K562 (cell line): ENCODE measurements at regions not wholly inside any gene's neighbourhood (a gene's known extent, or its start where the extent isn't known, plus 50 kb on each side); places are given as distances from the start of the nearest gene placed in this dataset.

Experiments
- ATAC-seq: fragments of 200-7000 bp; cut with Tn5 transposase; 3 replicates; pipeline ENCODE4 v1.9.1; 2020; ENCODE audit warnings: moderate library complexity
- BruUV-seq: library from RNA; stranded (reverse); fragments of 400-500 nt; replicated peaks from 2 replicates; lab custom pipeline; 2021; lab: Mats Ljungman, UMichigan
- CTCF ChIA-PET: fragments of 300-600 bp; formaldehyde crosslinking; extraction: SDS; loops from one replicate; lab custom pipeline; 2021; ENCODE audit warnings: low intra/inter-chr PET ratio; lab: Yijun Ruan, JAX
- POLR2A ChIA-PET: fragments of 300-600, 350-650 bp; sonication (Branson Sonifier 250); formaldehyde crosslinking; extraction: SDS; loops from one replicate; lab custom pipeline; 2021; ENCODE audit warnings: antibody characterized with exemption, inconsistent platforms; lab: Yijun Ruan, JAX
- DNase-seq, 4 experiments: peaks; one replicate each; pipeline versions ENCODE4 v3.0.0 to v3.0.0-alpha.2; 2011 to 2018; ENCODE audit warnings: low spot score in 3 of 4, mixed read lengths in 3 of 4; ENCODE audit errors: extremely low read depth in 1 of 4
- FAIRE-seq: peaks from 2 replicates; lab custom pipeline; 2011; peaks lifted over from hg19 to GRCh38; lab: Jason Lieb, UNC
- H2AFZ ChIP-seq: 2 replicates; pipeline ENCODE4 v1.6.0; 2011; ENCODE audit warnings: low read depth, low read length, control low read depth, inconsistent platforms
- H3K27ac ChIP-seq: fragments of 200-600 bp; 3 replicates; pipeline ENCODE4 v1.8.0; 2011; ENCODE audit warnings: low read depth, mild to moderate bottlenecking, control low read depth, inconsistent platforms, low read length, moderate library complexity, mixed read lengths; ENCODE audit errors: extremely low read depth
- H3K27me3 ChIP-seq, 2 experiments: fragments of 300-600 bp in 1 of 2; 2 replicates in 1 of 2; 3 replicates in 1 of 2; pipeline versions ENCODE4 v1.6.0 to v1.8.0; 2011; ENCODE audit warnings: inconsistent platforms in 2 of 2, low read length in 2 of 2, mild to moderate bottlenecking in 1 of 2, mixed read lengths in 1 of 2, moderate library complexity in 1 of 2; ENCODE audit not compliant: control insufficient read depth in 2 of 2, insufficient read depth in 2 of 2
- H3K36me3 ChIP-seq: fragments of 300-600 bp; 3 replicates; pipeline ENCODE4 v1.8.0; 2011; ENCODE audit warnings: mild to moderate bottlenecking, low read length, inconsistent platforms; ENCODE audit not compliant: control insufficient read depth, insufficient read depth
- H3K4me1 ChIP-seq, 2 experiments: fragments of 200-600 bp in 1 of 2; replicated peaks in 1 of 2; 2 replicates in 1 of 2; 3 replicates in 1 of 2; pipeline versions ENCODE4 v1.5.1 to v1.8.0; 2011; ENCODE audit warnings: inconsistent platforms in 2 of 2, low read length in 2 of 2, mild to moderate bottlenecking in 1 of 2, mixed read lengths in 1 of 2, moderate library complexity in 1 of 2; ENCODE audit not compliant: control insufficient read depth in 2 of 2, insufficient read depth in 2 of 2
- H3K4me2 ChIP-seq: 2 replicates; pipeline ENCODE4 v1.6.1; 2011; ENCODE audit warnings: low read length, control low read depth, inconsistent platforms, mixed read lengths; ENCODE audit not compliant: insufficient read depth
- H3K4me3 ChIP-seq: fragments of 200-600 bp; sonication (generic), shearing (Covaris generic); 2 replicates; pipeline ENCODE4 v1.5.1; 2016; ENCODE audit warnings: control low read depth, inconsistent platforms
- H3K79me2 ChIP-seq: fragments of 200-600 bp; 3 replicates; pipeline ENCODE4 v1.8.0; 2011; ENCODE audit warnings: low read length, inconsistent platforms; ENCODE audit not compliant: control insufficient read depth, insufficient read depth
- H3K9ac ChIP-seq, 2 experiments: 2 replicates each; pipeline versions ENCODE4 v1.6.0 to v1.6.1; 2011; ENCODE audit warnings: low read depth in 2 of 2, low read length in 2 of 2, control low read depth in 1 of 2, inconsistent platforms in 1 of 2, mild to moderate bottlenecking in 1 of 2, mixed read lengths in 1 of 2; ENCODE audit not compliant: insufficient read depth in 1 of 2
- H3K9me1 ChIP-seq: one replicate; pipeline ENCODE4 v1.6.0; 2011; ENCODE audit warnings: inconsistent platforms, mild to moderate bottlenecking, low read length, moderate library complexity; ENCODE audit not compliant: control insufficient read depth, insufficient read depth
- H3K9me3 ChIP-seq: replicated peaks from 2 replicates; pipeline ENCODE4 v1.5.1; 2011; ENCODE audit warnings: low read depth, low read length, inconsistent platforms; ENCODE audit not compliant: control insufficient read depth, insufficient read depth
- H4K20me1 ChIP-seq: replicated peaks from 2 replicates; pipeline ENCODE4 v1.6.1; 2011; ENCODE audit warnings: low read length, inconsistent platforms, mixed read lengths; ENCODE audit not compliant: control insufficient read depth, insufficient read depth
- CUX1 ChIP-seq: fragments of 200-800 bp; sonication (Bioruptor generic); IDR thresholded peaks from 2 replicates; pipeline ENCODE4 v1.6.1; 2016; ENCODE audit warnings: missing genetic modification characterization, missing compliant biosample characterization
- NRF1 ChIP-seq, 2 experiments: fragments of 450-650 bp; IDR thresholded peaks in 1 of 2; conservative IDR thresholded peaks in 1 of 2; 2 replicates each; pipeline ENCODE4 v1.6.1; 2014; ENCODE audit warnings: mild to moderate bottlenecking in 2 of 2
- RBM25 ChIP-seq: fragments of 200-400 bp; formaldehyde crosslinking; IDR thresholded peaks from 2 replicates; pipeline ENCODE4 v1.6.1; 2018; ENCODE audit warnings: low read length, low read depth, moderate library complexity; ENCODE audit not compliant: severe bottlenecking
- SAFB2 ChIP-seq: fragments of 200-400 bp; formaldehyde crosslinking; IDR thresholded peaks from 2 replicates; pipeline ENCODE4 v1.6.1; 2018; ENCODE audit warnings: borderline replicate concordance, low read length, low read depth, moderate library complexity; ENCODE audit not compliant: severe bottlenecking
- ZBTB49 ChIP-seq: sonication (generic); formaldehyde crosslinking; IDR thresholded peaks from 2 replicates; pipeline ENCODE4 v1.8.0; 2022; ENCODE audit warnings: missing genetic modification reagents, mild to moderate bottlenecking, borderline replicate concordance
- ZNF124 ChIP-seq: sonication (generic); formaldehyde crosslinking; IDR thresholded peaks from 2 replicates; pipeline ENCODE4 v1.8.1; 2022; ENCODE audit warnings: missing genetic modification reagents
- ZNF263 ChIP-seq: sonication (generic); formaldehyde crosslinking; IDR thresholded peaks from 2 replicates; pipeline ENCODE4 v1.8.0; 2022; ENCODE audit warnings: mild to moderate bottlenecking, missing genetic modification reagents, borderline replicate concordance
- WGBS: fragments of 100-300 bp; shearing (Covaris generic); methylation state at CpG from one replicate; pipeline ENCODE4 v1.1.6; 2016; ENCODE audit warnings: low coverage, mixed read lengths; ENCODE audit not compliant: insufficient coverage; ENCODE audit errors: missing lambda C conversion rate; 5-methylcytosine and 5-hydroxymethylcytosine counted together
- in situ Hi-C: fragments of 300-500 bp; cut with MboI; formaldehyde crosslinking; loops from 4 replicates; pipeline ENCODE4 v1.15.0; 2018; ENCODE audit warnings: inconsistent platforms, mixed read lengths
- intact Hi-C: fragments of 100-400 bp; cut with micrococcal nuclease; formaldehyde crosslinking; loops from 2 replicates; pipeline ENCODE4 v1.14.2; 2022

- H3K27ac ChIP-seq, result no peak overlapping the region
- H3K4me3 ChIP-seq, result no peak overlapping the region
- H3K27me3 ChIP-seq, result no peaks in the 10 kb centered on the region
- no peaks in the 10 kb centered on the region for H3K36me3 ChIP-seq
- ATAC-seq (no peak), FAIRE-seq (no peak), DNase-seq (no peak)
- in situ Hi-C loops (no loop called here), intact Hi-C loops (no loop called here)
- no TSS peak for BruUV-seq
- POLR2A ChIA-PET, result no interaction called here
- CTCF ChIA-PET, result no interaction called here
- no peak overlapping the region for H3K9ac ChIP-seq
- 0% methylated on average over 7 of the region's 7 CpGs for WGBS
- H3K79me2 ChIP-seq, result no peaks in the 10 kb centered on the region
- no peaks in the 10 kb centered on the region for H4K20me1 ChIP-seq
- no peak for TF ChIP-seq ZBTB49
- H3K9me1 ChIP-seq, result no peaks in the 10 kb centered on the region
- H3K4me2 ChIP-seq, result no peak overlapping the region
- H3K4me1 ChIP-seq, result no peaks in the 10 kb centered on the region
- H3K9me3 ChIP-seq, result no peaks in the 10 kb centered on the region
- H2AFZ ChIP-seq, result no peak overlapping the region
Observed at GRCh38 chr12:126506426-126507182, 1441.4 kb downstream of the AACS start.

GRCh38 chr12:126507231-126507630 is 1442.0 kb downstream of the AACS start:
- H4K20me1 ChIP-seq, result no peaks in the 10 kb centered on the region
- no peaks in the 10 kb centered on the region for H3K9me3 ChIP-seq
- H3K36me3 ChIP-seq, result no peaks in the 10 kb centered on the region
- H2AFZ ChIP-seq, result no peak overlapping the region
- H3K79me2 ChIP-seq, result no peaks in the 10 kb centered on the region
- FAIRE-seq, result no peak
- H3K4me3 ChIP-seq, result no peak overlapping the region
- intact Hi-C loops (no loop called here), in situ Hi-C loops (no loop called here)
- no peaks in the 10 kb centered on the region for H3K4me1 ChIP-seq
- H3K9me1 ChIP-seq, result no peaks in the 10 kb centered on the region
- ChIA-PET CTCF (no interaction called here), POLR2A (no interaction called here)
- WGBS, result 0% methylated on average over 2 of the region's 2 CpGs
- H3K9ac ChIP-seq, result no peak overlapping the region
- no peak for ATAC-seq
- BruUV-seq, result no TSS peak
- DNase-seq, result no peak
- no peak overlapping the region for H3K4me2 ChIP-seq
- no peak overlapping the region for H3K27ac ChIP-seq
- H3K27me3 ChIP-seq, result no peaks in the 10 kb centered on the region
- TF ChIP-seq CUX1 (CRISPR knock-in tag) (no peak), ZNF263 (CRISPR knock-in tag) (no peak), RBM25 (no peak), SAFB2 (no peak), NRF1 (conservative IDR thresholded peaks at IDR 0.05 in 1 of 2, IDR thresholded peaks at IDR 0.05 in 1 of 2) (no peak), ZNF124 (no peak)
